Esophagus squamous epithelium (tissue), 5 donors: ENCODE measurements at regions not wholly inside any gene's neighbourhood (a gene's known extent, or its start where the extent isn't known, plus 50 kb on each side); places are given as distances from the start of the nearest gene placed in this dataset.

ENCODE experiments used
- DNase-seq: peaks from one replicate; lab custom pipeline; 2025; lab: John Stamatoyannopoulos, UW
- H3K27ac ChIP-seq, 4 donors: fragments of 200-600 bp; sonication (generic); one replicate each; pipeline ENCODE4 v1.5.1; 2016 to 2019; ENCODE audit warnings: mild to moderate bottlenecking in 1 of 4
- H3K27me3 ChIP-seq, 4 donors: fragments of 200-600 bp; sonication (generic); 1 replicate in 3 of 4; 2 replicates in 1 of 4; pipeline versions ENCODE4 v1.5.1 to v1.6.0; 2017 to 2021; ENCODE audit warnings: antibody characterized with exemption in 1 of 4
- H3K36me3 ChIP-seq, 3 donors: fragments of 200-600 bp; sonication (generic); one replicate each; pipeline ENCODE4 v1.5.1; 2016 to 2019
- H3K4me1 ChIP-seq, 3 donors: fragments of 200-600 bp; sonication (generic); one replicate each; pipeline ENCODE4 v1.5.1; 2017 to 2019
- H3K4me3 ChIP-seq, 4 donors: fragments of 200-600 bp; sonication (generic); 1 replicate in 3 of 4; 2 replicates in 1 of 4; pipeline ENCODE4 v1.5.1; 2016 to 2019; ENCODE audit warnings: mild to moderate bottlenecking in 2 of 4, moderate library complexity in 1 of 4
- H3K9me3 ChIP-seq, 3 donors: fragments of 200-600 bp; sonication (generic); one replicate each; pipeline ENCODE4 v1.5.1; 2016 to 2019
- CTCF ChIP-seq, 6 experiments: fragments of 450-650 bp in 4 of 6; fragments of 200-600 bp in 2 of 6; sonication (generic) in 2 of 6; IDR thresholded peaks; one replicate each; pipeline ENCODE4 v1.5.1; 2016 to 2019; ENCODE audit warnings: antibody characterized with exemption in 6 of 6, mild to moderate bottlenecking in 4 of 6, moderate library complexity in 4 of 6
- POLR2A ChIP-seq, 4 donors: fragments of 450-650 bp; IDR thresholded peaks; one replicate each; pipeline ENCODE4 v1.6.1; 2017; ENCODE audit warnings: antibody characterized with exemption in 4 of 4, mild to moderate bottlenecking in 4 of 4, moderate library complexity in 3 of 4
- WGBS, 2 donors: methylation state at CpG; one replicate each; pipeline ENCODE4 v1.1.5; 2018; 5-methylcytosine and 5-hydroxymethylcytosine counted together
- intact Hi-C: fragments of 100-400 bp; cut with DNase I; formaldehyde crosslinking; loops from one replicate; pipeline ENCODE4 v1.15.0; 2022
- donor health status: DM: yes; HTN: yes; CAD: no.

GRCh38 chr1:208564466-208564865 is 320.3 kb upstream of the PLXNA2 start:
- Histone ChIP-seq H3K27ac (no peak overlapping the region), H3K9me3 (no peaks in the 10 kb centered on the region), H3K27me3 (peaks cover 0 to 30% (median 0%) of the 10 kb centered on the region in 4 donors), H3K4me1 (peaks cover 0 to 6% (median 0%) of the 10 kb centered on the region in 3 donors), H3K36me3 (no peaks in the 10 kb centered on the region), H3K4me3 (no peak overlapping the region)
- DNase-seq = no peak
- TF ChIP-seq POLR2A (IDR thresholded peaks at IDR 0.05) (no peak), CTCF (IDR thresholded peaks at IDR 0.05) (no peak)
- 81% methylated on average over 2 to 3 of the region's 3 CpGs for WGBS, 2 donors
- intact Hi-C loops = no loop called here

GRCh38 chr1:208565756-208566440 is 321.7 kb upstream of the PLXNA2 start:
- Histone ChIP-seq H3K36me3 (no peaks in the 10 kb centered on the region), H3K9me3 (no peaks in the 10 kb centered on the region), H3K4me3 (no peak overlapping the region), H3K27ac (no peak overlapping the region), H3K4me1 (peaks cover 0 to 6% (median 0%) of the 10 kb centered on the region in 3 donors), H3K27me3 (peaks cover 0 to 22% (median 0%) of the 10 kb centered on the region in 4 donors)
- no peak for DNase-seq
- 82 to 91% methylated on average over 6 of the region's 6 CpGs for WGBS, 2 donors
- TF ChIP-seq POLR2A (IDR thresholded peaks at IDR 0.05) = no peak
- TF ChIP-seq CTCF (IDR thresholded peaks at IDR 0.05) = no peak
- intact Hi-C loops = no loop called here

GRCh38 chr1:208569181-208569580 is 325.0 kb upstream of the PLXNA2 start:
- H3K36me3 ChIP-seq = no peaks in the 10 kb centered on the region
- 20 to 67% methylated on average over 1 of the region's 1 CpG for WGBS, 2 donors
- no peak for TF ChIP-seq POLR2A (IDR thresholded peaks at IDR 0.05)
- no peak for TF ChIP-seq CTCF (IDR thresholded peaks at IDR 0.05)

GRCh38 chr1:208570362-208570761 is 326.2 kb upstream of the PLXNA2 start:
- Histone ChIP-seq H3K36me3 (no peaks in the 10 kb centered on the region), H3K9me3 (no peaks in the 10 kb centered on the region), H3K4me3 (no peak overlapping the region), H3K27me3 (peaks cover 0 to 9% (median 0%) of the 10 kb centered on the region in 4 donors), H3K4me1 (peaks cover 0 to 6% (median 0%) of the 10 kb centered on the region in 3 donors), H3K27ac (no peak overlapping the region)
- WGBS, 2 donors = 75 to 84% methylated on average over 5 of the region's 5 CpGs
- intact Hi-C loops = no loop called here
- no peak for TF ChIP-seq CTCF (IDR thresholded peaks at IDR 0.05)
- no peak for TF ChIP-seq POLR2A (IDR thresholded peaks at IDR 0.05)
- no peak for DNase-seq

More at GRCh38 chr1:208569181-208569580, 325.0 kb upstream of the PLXNA2 start:
- H3K27ac ChIP-seq = no peak overlapping the region
- H3K4me3 ChIP-seq = no peak overlapping the region
- H3K4me1 ChIP-seq = peaks cover 0 to 6% (median 0%) of the 10 kb centered on the region in 3 donors
- intact Hi-C loops = no loop called here
- no peak for DNase-seq
- H3K27me3 ChIP-seq = peaks cover 0 to 18% (median 0%) of the 10 kb centered on the region in 4 donors
- no peaks in the 10 kb centered on the region for H3K9me3 ChIP-seq

GRCh38 chr1:208576425-208576824 is 332.2 kb upstream of the PLXNA2 start:
- Histone ChIP-seq H3K27ac (no peak overlapping the region), H3K4me1 (no peaks in the 10 kb centered on the region), H3K36me3 (no peaks in the 10 kb centered on the region), H3K27me3 (peaks cover 0 to 15% (median 0%) of the 10 kb centered on the region in 4 donors), H3K9me3 (no peaks in the 10 kb centered on the region), H3K4me3 (no peak overlapping the region)
- intact Hi-C loops = no loop called here
- WGBS, 2 donors = 75 to 78% methylated on average over 4 of the region's 4 CpGs
- no peak for DNase-seq
- TF ChIP-seq CTCF (IDR thresholded peaks at IDR 0.05) (no peak), POLR2A (IDR thresholded peaks at IDR 0.05) (no peak)
